ENCODE measurements at regions not wholly inside any gene's neighbourhood (a gene's known extent, or its start where the extent isn't known, plus 50 kb on each side); places are given as distances from the start of the nearest gene placed in this dataset.
"Not testable (repeated sequence)": the region's sequence is repeated elsewhere in the genome, so short reads cannot be mapped to it uniquely, and the experiment has no call there.

DNA sequence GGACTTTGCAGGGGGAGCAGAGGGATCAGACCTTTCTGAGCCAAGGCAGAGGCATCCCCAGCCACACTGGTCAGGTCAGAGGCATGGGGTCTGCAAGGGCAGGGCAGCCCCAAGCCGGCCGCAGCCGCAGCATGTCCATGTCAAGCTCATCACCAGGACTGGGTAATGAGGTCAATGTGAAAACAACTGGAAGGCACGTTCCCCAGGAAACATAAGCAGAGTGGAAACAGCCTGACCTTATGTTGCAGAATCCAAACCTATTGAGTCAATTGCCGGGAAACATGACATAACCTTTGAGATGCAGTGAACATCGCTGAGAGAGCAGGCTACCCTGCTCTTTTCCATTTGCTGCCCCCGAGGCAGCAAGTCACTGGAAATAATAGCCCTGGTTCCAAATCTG lies 315.1 kb upstream of the IGF1R start:
- Mint-ChIP-seq H3K4me1 (no peaks in the 10 kb centered on the region), H3K4me3 (no peak overlapping the region), H3K27me3 (peaks cover 13% of the 10 kb centered on the region), H3K9me3 (peaks cover 7% of the 10 kb centered on the region), H3K36me3 (ENCODE audit: insufficient read depth) (no peaks in the 10 kb centered on the region), H3K27ac (ENCODE audit: low read depth) (no peak overlapping the region)
- ATAC-seq (replicated peaks; ENCODE audit: extremely low read depth, poor library complexity, severe bottlenecking) (no peak), DNase-seq (ENCODE audit: low spot score in 2 of 2) (no peak)

DNA sequence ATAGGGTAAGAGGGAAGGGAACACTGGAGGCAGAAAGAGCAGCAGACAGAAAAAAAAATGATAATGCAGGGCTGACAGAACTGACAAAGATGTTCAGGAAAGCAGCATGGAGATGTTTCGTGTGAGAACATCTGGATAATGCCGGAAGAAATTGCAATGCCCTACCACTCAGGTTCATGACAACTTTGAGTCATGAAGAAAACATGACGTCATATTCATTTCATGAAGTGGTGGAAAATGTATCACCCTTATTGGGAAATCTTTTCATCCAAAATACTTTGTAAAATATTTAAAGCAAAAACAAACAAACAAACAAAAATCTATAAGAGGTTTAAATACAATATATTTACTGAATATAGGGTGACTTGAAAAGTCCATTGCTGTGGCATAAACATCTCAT lies 305.4 kb upstream of the IGF1R start:
- ATAC-seq (replicated peaks; ENCODE audit: extremely low read depth, poor library complexity, severe bottlenecking) (no peak), DNase-seq (ENCODE audit: low spot score in 2 of 2) (no peak)
- peaks cover 3% of the 10 kb centered on the region for H3K36me3 Mint-ChIP-seq (ENCODE audit: insufficient read depth)
- peaks cover 12% of the 10 kb centered on the region for H3K9me3 Mint-ChIP-seq
- no peaks in the 10 kb centered on the region for H3K4me1 Mint-ChIP-seq
- no peak overlapping the region for H3K27ac Mint-ChIP-seq (ENCODE audit: low read depth)
- H3K27me3 Mint-ChIP-seq: no peaks in the 10 kb centered on the region
- H3K4me3 Mint-ChIP-seq: no peak overlapping the region

DNA sequence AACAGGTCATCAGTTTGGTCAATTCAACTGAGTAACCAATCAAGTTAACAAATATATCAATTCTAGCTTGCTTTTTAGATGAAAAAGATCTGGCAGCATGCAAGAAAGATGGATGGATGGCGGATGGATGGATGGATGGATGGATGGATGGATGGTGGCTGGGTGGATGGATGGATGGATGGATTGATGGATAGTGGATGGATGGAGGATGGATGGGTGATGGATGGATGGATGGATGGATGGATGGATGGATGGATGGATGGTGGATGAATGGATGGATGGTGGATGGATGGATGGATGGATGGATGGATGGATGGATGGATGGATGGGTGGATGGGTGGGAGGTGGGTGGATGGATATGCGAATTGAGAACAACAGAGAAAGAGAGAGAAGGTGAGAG lies 303.7 kb upstream of the IGF1R start:
- DNase-seq (ENCODE audit: low spot score in 2 of 2) (no peak), ATAC-seq (replicated peaks; ENCODE audit: extremely low read depth, poor library complexity, severe bottlenecking) (no peak)
- Mint-ChIP-seq H3K9me3 (peaks cover 12% of the 10 kb centered on the region), H3K4me3 (no peak overlapping the region), H3K36me3 (ENCODE audit: insufficient read depth) (peaks cover 3% of the 10 kb centered on the region), H3K27me3 (no peaks in the 10 kb centered on the region), H3K27ac (ENCODE audit: low read depth) (no peak overlapping the region), H3K4me1 (no peaks in the 10 kb centered on the region)

DNA sequence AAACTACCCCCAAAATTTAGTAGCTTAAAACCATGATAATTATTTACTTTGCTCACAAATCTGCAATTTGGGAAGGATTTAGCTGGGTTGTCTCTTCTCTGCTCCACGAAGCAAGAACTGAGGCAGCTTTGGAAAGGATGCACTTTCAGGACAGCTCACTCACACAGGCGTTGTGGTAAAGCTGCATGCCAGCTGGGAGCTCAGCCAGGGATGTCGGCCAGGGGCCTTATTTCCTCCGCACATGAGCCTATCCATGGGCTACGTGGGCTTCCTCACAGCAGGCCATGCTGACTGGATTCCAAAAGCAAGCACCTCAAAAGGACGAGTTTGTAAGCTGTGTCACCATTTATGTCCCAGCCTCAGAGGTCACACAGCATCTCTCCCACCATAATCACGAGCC lies 301.3 kb upstream of the IGF1R start:
- H3K36me3 Mint-ChIP-seq (ENCODE audit: insufficient read depth): peaks cover 5% of the 10 kb centered on the region
- DNase-seq (ENCODE audit: low spot score in 2 of 2): no peak
- H3K27ac Mint-ChIP-seq (ENCODE audit: low read depth): no peak overlapping the region
- peaks cover 22% of the 10 kb centered on the region for H3K9me3 Mint-ChIP-seq
- no peak overlapping the region for H3K4me3 Mint-ChIP-seq
- H3K4me1 Mint-ChIP-seq: no peaks in the 10 kb centered on the region
- no peak for ATAC-seq (replicated peaks; ENCODE audit: extremely low read depth, poor library complexity, severe bottlenecking)
- H3K27me3 Mint-ChIP-seq: no peaks in the 10 kb centered on the region

DNA sequence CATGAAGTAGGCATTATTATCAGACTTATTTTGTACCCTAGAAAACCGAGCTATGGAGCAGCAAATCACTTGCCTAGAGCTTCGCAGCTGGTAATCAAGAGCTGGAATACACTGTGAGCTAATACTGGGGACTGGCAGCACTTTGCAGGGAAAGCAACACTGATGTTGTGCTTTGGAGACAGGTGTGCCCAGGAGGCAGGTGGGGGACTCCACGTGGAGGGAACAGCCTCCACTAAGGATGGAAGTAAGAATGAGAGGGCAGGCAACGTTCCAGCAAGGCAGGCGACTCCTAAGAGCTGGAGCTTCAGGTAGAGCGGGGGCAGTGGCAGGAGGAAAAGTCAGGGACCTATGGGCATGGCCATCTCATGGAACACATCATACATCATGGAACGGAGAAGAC lies 300.5 kb upstream of the IGF1R start:
- no peak overlapping the region for H3K27ac Mint-ChIP-seq (ENCODE audit: low read depth)
- no peaks in the 10 kb centered on the region for H3K4me1 Mint-ChIP-seq
- ATAC-seq (replicated peaks; ENCODE audit: extremely low read depth, poor library complexity, severe bottlenecking) (no peak), DNase-seq (ENCODE audit: low spot score in 2 of 2) (no peak)
- H3K4me3 Mint-ChIP-seq: no peak overlapping the region
- H3K27me3 Mint-ChIP-seq: no peaks in the 10 kb centered on the region
- H3K36me3 Mint-ChIP-seq (ENCODE audit: insufficient read depth): peaks cover 5% of the 10 kb centered on the region
- peaks cover 22% of the 10 kb centered on the region for H3K9me3 Mint-ChIP-seq

DNA sequence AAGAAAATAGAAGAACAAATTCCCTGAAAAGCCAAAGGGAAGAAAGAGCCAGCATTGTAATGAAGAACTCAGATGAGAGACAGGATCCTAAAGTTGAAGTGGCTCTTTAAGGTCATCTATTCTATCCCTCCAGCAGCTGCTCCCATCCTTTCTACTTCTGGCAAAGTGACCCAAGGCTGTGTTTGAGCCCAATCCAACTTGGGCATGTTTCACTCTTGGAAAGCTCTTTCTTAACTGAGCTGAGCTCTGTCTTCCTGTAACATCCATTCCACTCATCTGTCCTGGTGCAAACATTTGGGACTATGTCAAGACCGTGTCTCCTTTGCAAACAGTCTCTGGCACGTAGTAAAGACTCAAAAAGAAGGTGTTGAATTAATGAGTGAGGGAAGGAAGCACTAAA lies 298.1 kb upstream of the IGF1R start:
- no peak for DNase-seq (ENCODE audit: low spot score in 2 of 2)
- no peak overlapping the region for H3K27ac Mint-ChIP-seq (ENCODE audit: low read depth)
- H3K4me1 Mint-ChIP-seq: no peaks in the 10 kb centered on the region
- ATAC-seq (replicated peaks; ENCODE audit: extremely low read depth, poor library complexity, severe bottlenecking): no peak
- H3K4me3 Mint-ChIP-seq: no peak overlapping the region
- peaks cover 4% of the 10 kb centered on the region for H3K36me3 Mint-ChIP-seq (ENCODE audit: insufficient read depth)
- peaks cover 28% of the 10 kb centered on the region for H3K9me3 Mint-ChIP-seq
- H3K27me3 Mint-ChIP-seq: no peaks in the 10 kb centered on the region

DNA sequence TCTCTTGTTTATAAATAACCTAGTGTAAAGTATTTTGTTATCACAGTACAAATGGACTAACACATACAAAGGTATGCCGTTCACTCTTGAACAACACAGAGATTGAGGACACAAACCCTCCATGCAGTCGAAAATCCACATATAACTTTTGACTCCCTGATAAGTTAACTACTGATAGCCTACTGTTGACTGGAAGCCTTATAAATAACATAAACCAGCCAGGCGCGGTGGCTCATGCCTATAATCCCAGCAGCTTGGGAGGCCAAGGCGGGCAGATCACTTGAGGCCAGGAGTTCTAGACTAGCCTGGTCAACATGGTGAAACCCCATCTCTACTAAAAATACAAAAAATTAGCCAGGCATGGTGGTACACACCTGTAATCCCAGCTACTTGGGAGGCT lies 290.1 kb upstream of the IGF1R start:
- H3K27ac Mint-ChIP-seq (ENCODE audit: low read depth); ATAC-seq (replicated peaks; ENCODE audit: extremely low read depth, poor library complexity, severe bottlenecking); DNase-seq (ENCODE audit: low spot score in 2 of 2); H3K4me1 Mint-ChIP-seq; H3K36me3 Mint-ChIP-seq (ENCODE audit: insufficient read depth); H3K27me3 Mint-ChIP-seq; H3K4me3 Mint-ChIP-seq: not testable (repeated sequence)
- peaks cover 20% of the 10 kb centered on the region for H3K9me3 Mint-ChIP-seq

DNA sequence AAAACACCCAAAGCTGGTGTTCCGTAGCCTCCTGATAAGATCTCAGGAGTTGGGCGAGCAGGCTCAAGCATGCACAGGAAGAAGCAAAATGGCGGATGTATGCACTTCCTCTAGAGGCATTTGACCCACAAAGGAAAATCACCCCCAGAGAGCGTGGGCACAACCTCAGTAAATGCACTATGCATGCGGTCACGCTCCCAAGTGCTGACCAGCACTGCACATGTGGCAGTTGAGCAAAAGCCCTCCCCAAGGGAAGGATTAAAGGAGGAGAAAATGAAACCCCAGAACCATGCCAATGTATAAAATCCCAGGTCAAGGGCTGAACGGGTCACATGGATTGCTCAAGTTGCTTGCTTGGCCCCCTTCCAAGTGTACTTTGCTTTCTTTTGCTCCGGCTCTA lies 289.4 kb upstream of the IGF1R start:
- H3K27me3 Mint-ChIP-seq: no peaks in the 10 kb centered on the region
- H3K36me3 Mint-ChIP-seq (ENCODE audit: insufficient read depth): no peaks in the 10 kb centered on the region
- H3K9me3 Mint-ChIP-seq: peaks cover 14% of the 10 kb centered on the region
- ATAC-seq (replicated peaks; ENCODE audit: extremely low read depth, poor library complexity, severe bottlenecking) (no peak), DNase-seq (ENCODE audit: low spot score in 2 of 2) (no peak)
- no peak overlapping the region for H3K27ac Mint-ChIP-seq (ENCODE audit: low read depth)
- no peaks in the 10 kb centered on the region for H3K4me1 Mint-ChIP-seq
- H3K4me3 Mint-ChIP-seq: no peak overlapping the region

DNA sequence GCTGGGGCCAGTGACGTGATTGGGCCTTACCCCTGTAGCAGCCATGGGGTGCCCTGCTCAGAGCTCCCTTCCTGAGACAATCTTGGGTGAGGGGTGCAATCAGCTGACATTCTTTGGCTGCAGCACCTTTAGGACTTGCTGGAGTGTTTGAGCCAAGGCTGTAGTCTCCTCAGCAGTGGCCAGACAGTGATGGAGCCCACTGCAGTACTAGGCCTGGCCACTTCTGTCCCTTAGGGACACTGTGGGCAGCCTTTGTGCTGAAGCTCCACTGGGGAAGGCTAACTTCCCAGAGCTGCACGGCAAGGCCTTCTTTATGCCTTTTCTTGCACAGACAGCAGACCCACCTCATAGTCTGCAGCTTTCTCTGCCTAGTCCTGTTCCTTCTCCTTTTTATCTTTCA lies 284.9 kb upstream of the IGF1R start:
- Mint-ChIP-seq H3K36me3 (ENCODE audit: insufficient read depth) (no peaks in the 10 kb centered on the region), H3K4me1 (no peaks in the 10 kb centered on the region), H3K4me3 (no peak overlapping the region), H3K27ac (ENCODE audit: low read depth) (no peak overlapping the region), H3K27me3 (no peaks in the 10 kb centered on the region), H3K9me3 (no peaks in the 10 kb centered on the region)
- no peak for ATAC-seq (replicated peaks; ENCODE audit: extremely low read depth, poor library complexity, severe bottlenecking)
- no peak for DNase-seq (ENCODE audit: low spot score in 2 of 2)

DNA sequence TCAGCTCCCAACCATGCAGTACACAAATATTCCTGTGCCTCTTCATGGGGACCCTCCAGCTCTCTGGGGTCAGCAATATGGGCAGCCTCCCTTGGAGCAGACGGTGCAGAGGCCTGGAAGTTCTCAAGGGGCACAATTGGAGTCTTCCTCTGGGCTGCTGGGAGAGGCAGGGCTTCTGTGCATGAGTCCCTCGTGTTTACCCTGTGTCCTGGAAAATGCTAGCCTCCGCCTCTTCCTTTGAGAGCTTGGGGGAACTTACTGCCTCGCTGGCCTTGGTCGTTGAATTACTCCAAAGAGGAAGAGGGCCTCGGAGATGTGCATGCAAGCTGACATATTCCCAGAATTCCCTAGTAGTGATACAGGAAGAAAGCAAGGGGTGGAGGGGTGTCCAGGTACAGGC lies 284.4 kb upstream of the IGF1R start:
- Mint-ChIP-seq H3K27me3 (no peaks in the 10 kb centered on the region), H3K36me3 (ENCODE audit: insufficient read depth) (no peaks in the 10 kb centered on the region), H3K27ac (ENCODE audit: low read depth) (no peak overlapping the region), H3K4me3 (no peak overlapping the region), H3K4me1 (no peaks in the 10 kb centered on the region), H3K9me3 (no peaks in the 10 kb centered on the region)
- DNase-seq (ENCODE audit: low spot score in 2 of 2): no peak
- no peak for ATAC-seq (replicated peaks; ENCODE audit: extremely low read depth, poor library complexity, severe bottlenecking)

DNA sequence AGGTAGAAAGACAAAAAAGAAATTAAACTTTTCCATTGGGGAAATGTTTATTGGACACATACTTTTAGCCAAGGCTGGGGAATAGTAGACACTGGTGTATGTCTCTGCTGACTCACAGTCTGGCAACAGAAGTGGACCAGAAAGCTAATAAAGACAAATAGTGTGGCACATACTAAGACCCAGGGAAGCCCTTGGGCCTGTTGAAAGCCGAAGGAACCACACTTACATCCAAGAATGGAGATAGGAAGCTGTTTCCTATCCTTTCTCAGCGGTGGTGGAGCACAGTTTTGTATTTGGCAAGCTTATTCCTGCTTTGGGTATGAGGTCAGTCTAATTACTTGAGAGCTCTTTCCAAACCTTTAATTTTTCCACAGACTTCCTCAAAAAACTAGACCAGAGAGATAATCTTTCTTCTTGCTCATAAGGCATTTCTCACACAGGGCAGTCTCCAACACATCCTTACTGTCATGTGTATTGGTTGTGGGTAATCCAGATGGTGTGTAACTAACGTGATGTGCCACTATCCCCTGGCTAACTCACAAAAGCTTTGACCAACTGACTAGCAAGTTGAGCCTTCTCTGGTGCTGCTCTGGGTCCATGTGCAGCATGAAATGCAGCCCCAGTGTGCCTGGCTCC lies 279.1 kb upstream of the IGF1R start:
- H3K4me3 Mint-ChIP-seq: no peak overlapping the region
- DNase-seq (ENCODE audit: low spot score in 2 of 2): no peak
- H3K27ac Mint-ChIP-seq (ENCODE audit: low read depth): no peak overlapping the region
- ATAC-seq (replicated peaks; ENCODE audit: extremely low read depth, poor library complexity, severe bottlenecking): no peak
- H3K36me3 Mint-ChIP-seq (ENCODE audit: insufficient read depth): peaks cover 2% of the 10 kb centered on the region
- no peaks in the 10 kb centered on the region for H3K27me3 Mint-ChIP-seq
- no peaks in the 10 kb centered on the region for H3K9me3 Mint-ChIP-seq
- H3K4me1 Mint-ChIP-seq: no peaks in the 10 kb centered on the region

DNA sequence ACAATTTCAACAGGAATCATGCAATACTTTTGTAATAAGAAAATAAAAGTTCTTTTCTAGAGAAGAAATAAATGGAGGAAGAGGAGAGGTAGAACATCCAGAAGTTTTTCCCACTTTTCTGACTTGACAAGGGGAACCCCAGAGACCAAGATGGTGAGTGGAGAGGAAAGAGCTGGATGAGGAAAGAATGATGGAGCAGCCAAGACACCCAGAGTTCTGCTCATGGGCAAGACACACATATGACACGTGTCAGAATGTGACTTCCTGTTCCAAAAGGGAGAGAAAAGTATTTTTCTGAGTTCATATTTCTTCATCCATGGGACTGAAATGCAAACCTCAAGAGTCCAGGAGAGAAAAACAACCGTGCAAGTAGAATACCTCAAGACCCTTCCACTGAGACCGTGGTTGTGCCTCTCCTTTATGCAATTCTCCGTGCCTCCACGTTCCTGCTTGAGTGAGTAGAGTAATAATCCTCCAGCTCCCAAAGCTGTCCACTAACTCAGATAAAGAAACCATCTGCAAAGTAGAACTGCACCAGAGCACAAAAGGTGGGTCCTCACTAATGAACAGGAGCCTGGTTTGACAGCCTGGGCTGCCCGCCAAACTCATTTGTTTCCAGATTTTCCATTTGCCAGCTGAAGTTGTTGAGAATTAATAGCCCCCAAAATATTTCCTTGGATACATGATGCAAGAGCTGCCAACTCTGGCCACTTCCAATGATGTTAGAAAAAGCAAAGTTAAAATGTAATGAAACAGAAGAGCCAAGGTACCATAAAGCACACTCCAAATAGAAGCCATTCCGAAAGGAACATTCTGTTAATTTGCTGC lies 272.6 kb upstream of the IGF1R start:
- H3K4me1 Mint-ChIP-seq: no peaks in the 10 kb centered on the region
- H3K4me3 Mint-ChIP-seq: no peak overlapping the region
- H3K27me3 Mint-ChIP-seq: no peaks in the 10 kb centered on the region
- ATAC-seq (replicated peaks; ENCODE audit: extremely low read depth, poor library complexity, severe bottlenecking) (no peak), DNase-seq (ENCODE audit: low spot score in 2 of 2) (no peak)
- no peak overlapping the region for H3K27ac Mint-ChIP-seq (ENCODE audit: low read depth)
- H3K9me3 Mint-ChIP-seq: peaks cover 5% of the 10 kb centered on the region
- peaks cover 2% of the 10 kb centered on the region for H3K36me3 Mint-ChIP-seq (ENCODE audit: insufficient read depth)

DNA sequence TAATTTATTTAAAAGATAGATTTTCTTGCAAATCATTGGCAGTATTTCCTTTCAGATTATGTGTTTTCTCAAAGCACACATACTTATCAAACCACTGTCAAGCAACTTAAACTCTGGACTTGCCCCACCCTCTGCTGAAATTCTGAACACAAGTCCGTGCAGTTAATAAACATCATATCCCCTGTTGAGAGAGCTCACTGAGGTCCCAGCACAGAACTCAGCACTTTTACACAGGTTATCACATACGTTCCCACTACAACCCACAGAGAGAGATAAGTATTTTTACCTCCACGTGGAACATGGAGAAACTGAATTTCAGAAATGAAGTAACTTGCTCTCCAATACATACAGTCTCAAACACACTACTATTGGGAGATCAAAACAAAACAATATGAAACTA lies 267.6 kb upstream of the IGF1R start:
- Mint-ChIP-seq H3K4me3 (no peak overlapping the region), H3K27ac (ENCODE audit: low read depth) (no peak overlapping the region), H3K9me3 (peaks cover 16% of the 10 kb centered on the region), H3K4me1 (no peaks in the 10 kb centered on the region), H3K36me3 (ENCODE audit: insufficient read depth) (peaks cover 2% of the 10 kb centered on the region), H3K27me3 (peaks cover 7% of the 10 kb centered on the region)
- no peak for DNase-seq (ENCODE audit: low spot score in 2 of 2)
- no peak for ATAC-seq (replicated peaks; ENCODE audit: extremely low read depth, poor library complexity, severe bottlenecking)
